ENCODE measurements at regions not wholly inside any gene's neighbourhood (a gene's known extent, or its start where the extent isn't known, plus 50 kb on each side); places are given as distances from the start of the nearest gene placed in this dataset.

DNA sequence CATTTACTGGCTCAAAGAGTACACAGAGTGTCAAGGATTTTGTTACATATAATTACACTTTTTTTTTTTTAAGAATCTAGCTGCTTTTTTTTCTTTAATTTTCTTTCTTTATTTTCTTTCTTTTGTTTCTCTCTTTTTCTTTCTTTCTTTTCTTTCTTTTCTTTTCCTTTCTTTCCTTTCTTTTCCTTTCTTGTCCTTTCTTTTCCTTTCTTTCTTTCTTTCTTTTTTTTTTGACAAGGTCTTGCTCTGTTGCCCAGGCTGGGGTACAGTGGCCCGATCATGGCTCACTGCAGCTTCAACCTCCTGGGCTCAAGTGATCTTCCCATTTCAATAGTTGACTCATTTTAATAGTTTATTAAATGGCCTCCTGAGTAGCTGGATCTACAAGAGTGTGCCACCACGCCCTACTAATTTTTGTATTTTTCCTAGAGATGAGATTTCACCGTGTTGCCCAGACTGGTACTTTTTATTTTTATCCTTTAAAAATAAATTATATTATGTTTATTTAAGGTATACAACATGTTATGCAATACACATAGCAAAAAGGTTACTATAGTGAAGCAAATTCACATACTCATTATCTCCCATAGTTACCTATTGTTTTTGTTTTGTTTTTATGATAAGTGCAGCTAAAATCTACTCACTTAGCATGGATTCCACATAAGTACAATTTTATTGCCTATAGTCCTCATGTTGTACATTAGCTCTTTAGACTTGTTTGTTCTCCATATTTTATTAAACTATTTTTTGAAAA, 381.5 kb upstream of the KLF4 start (continued):
- TF ChIP-seq, protein P1, sequence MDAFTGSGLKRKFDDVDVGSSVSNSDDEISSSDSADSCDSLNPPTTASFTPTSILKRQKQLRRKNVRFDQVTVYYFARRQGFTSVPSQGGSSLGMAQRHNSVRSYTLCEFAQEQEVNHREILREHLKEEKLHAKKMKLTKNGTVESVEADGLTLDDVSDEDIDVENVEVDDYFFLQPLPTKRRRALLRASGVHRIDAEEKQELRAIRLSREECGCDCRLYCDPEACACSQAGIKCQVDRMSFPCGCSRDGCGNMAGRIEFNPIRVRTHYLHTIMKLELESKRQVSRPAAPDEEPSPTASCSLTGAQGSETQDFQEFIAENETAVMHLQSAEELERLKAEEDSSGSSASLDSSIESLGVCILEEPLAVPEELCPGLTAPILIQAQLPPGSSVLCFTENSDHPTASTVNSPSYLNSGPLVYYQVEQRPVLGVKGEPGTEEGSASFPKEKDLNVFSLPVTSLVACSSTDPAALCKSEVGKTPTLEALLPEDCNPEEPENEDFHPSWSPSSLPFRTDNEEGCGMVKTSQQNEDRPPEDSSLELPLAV (CRISPR knock-in tag; conservative IDR thresholded peaks at IDR 0.05; ENCODE audit: low read depth) = no peak
- TF ChIP-seq NFE2L2 (IDR thresholded peaks at IDR 0.05; ENCODE audit: low read length) (no peak), ZBTB3 (CRISPR knock-in tag; IDR thresholded peaks at IDR 0.05; ENCODE audit: borderline replicate concordance, low read depth) (no peak), ZSCAN22 (CRISPR knock-in tag; IDR thresholded peaks at IDR 0.05) (no peak), CEBPG (CRISPR knock-in tag; IDR thresholded peaks at IDR 0.05) (no peak), ZNF180 (CRISPR knock-in tag; IDR thresholded peaks at IDR 0.05; ENCODE audit: borderline replicate concordance, low read depth) (no peak), RBFOX2 (IDR thresholded peaks at IDR 0.05; ENCODE audit: low read depth, low read length) (no peak), ZNF547 (CRISPR knock-in tag; IDR thresholded peaks at IDR 0.05) (no peak), ZNF850 (CRISPR knock-in tag; conservative IDR thresholded peaks at IDR 0.05) (no peak), HOXA5 (CRISPR knock-in tag; IDR thresholded peaks at IDR 0.05) (no peak)
- TF ChIP-seq, protein P2, sequence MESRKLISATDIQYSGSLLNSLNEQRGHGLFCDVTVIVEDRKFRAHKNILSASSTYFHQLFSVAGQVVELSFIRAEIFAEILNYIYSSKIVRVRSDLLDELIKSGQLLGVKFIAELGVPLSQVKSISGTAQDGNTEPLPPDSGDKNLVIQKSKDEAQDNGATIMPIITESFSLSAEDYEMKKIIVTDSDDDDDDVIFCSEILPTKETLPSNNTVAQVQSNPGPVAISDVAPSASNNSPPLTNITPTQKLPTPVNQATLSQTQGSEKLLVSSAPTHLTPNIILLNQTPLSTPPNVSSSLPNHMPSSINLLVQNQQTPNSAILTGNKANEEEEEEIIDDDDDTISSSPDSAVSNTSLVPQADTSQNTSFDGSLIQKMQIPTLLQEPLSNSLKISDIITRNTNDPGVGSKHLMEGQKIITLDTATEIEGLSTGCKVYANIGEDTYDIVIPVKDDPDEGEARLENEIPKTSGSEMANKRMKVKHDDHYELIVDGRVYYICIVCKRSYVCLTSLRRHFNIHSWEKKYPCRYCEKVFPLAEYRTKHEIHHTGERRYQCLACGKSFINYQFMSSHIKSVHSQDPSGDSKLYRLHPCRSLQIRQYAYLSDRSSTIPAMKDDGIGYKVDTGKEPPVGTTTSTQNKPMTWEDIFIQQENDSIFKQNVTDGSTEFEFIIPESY (CRISPR knock-in tag; IDR thresholded peaks at IDR 0.05) = no peak
- TF ChIP-seq, protein P3, sequence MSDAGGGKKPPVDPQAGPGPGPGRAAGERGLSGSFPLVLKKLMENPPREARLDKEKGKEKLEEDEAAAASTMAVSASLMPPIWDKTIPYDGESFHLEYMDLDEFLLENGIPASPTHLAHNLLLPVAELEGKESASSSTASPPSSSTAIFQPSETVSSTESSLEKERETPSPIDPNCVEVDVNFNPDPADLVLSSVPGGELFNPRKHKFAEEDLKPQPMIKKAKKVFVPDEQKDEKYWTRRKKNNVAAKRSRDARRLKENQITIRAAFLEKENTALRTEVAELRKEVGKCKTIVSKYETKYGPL (CRISPR knock-in tag; IDR thresholded peaks at IDR 0.05) = no peak
- TF ChIP-seq, protein P4, sequence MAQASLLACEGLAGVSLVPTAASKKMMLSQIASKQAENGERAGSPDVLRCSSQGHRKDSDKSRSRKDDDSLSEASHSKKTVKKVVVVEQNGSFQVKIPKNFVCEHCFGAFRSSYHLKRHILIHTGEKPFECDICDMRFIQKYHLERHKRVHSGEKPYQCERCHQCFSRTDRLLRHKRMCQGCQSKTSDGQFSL (CRISPR knock-in tag; IDR thresholded peaks at IDR 0.05) = no peak
- TF ChIP-seq, protein P5, sequence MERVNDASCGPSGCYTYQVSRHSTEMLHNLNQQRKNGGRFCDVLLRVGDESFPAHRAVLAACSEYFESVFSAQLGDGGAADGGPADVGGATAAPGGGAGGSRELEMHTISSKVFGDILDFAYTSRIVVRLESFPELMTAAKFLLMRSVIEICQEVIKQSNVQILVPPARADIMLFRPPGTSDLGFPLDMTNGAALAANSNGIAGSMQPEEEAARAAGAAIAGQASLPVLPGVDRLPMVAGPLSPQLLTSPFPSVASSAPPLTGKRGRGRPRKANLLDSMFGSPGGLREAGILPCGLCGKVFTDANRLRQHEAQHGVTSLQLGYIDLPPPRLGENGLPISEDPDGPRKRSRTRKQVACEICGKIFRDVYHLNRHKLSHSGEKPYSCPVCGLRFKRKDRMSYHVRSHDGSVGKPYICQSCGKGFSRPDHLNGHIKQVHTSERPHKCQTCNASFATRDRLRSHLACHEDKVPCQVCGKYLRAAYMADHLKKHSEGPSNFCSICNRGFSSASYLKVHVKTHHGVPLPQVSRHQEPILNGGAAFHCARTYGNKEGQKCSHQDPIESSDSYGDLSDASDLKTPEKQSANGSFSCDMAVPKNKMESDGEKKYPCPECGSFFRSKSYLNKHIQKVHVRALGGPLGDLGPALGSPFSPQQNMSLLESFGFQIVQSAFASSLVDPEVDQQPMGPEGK (CRISPR knock-in tag; IDR thresholded peaks at IDR 0.05) = no peak
- TF ChIP-seq, protein P6, sequence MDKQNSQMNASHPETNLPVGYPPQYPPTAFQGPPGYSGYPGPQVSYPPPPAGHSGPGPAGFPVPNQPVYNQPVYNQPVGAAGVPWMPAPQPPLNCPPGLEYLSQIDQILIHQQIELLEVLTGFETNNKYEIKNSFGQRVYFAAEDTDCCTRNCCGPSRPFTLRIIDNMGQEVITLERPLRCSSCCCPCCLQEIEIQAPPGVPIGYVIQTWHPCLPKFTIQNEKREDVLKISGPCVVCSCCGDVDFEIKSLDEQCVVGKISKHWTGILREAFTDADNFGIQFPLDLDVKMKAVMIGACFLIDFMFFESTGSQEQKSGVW (CRISPR knock-in tag; IDR thresholded peaks at IDR 0.05; ENCODE audit: borderline replicate concordance) = no peak

All from HepG2 (cell line).